ENCODE measurements at regions not wholly inside any gene's neighbourhood (a gene's known extent, or its start where the extent isn't known, plus 50 kb on each side); places are given as distances from the start of the nearest gene placed in this dataset.

DNA sequence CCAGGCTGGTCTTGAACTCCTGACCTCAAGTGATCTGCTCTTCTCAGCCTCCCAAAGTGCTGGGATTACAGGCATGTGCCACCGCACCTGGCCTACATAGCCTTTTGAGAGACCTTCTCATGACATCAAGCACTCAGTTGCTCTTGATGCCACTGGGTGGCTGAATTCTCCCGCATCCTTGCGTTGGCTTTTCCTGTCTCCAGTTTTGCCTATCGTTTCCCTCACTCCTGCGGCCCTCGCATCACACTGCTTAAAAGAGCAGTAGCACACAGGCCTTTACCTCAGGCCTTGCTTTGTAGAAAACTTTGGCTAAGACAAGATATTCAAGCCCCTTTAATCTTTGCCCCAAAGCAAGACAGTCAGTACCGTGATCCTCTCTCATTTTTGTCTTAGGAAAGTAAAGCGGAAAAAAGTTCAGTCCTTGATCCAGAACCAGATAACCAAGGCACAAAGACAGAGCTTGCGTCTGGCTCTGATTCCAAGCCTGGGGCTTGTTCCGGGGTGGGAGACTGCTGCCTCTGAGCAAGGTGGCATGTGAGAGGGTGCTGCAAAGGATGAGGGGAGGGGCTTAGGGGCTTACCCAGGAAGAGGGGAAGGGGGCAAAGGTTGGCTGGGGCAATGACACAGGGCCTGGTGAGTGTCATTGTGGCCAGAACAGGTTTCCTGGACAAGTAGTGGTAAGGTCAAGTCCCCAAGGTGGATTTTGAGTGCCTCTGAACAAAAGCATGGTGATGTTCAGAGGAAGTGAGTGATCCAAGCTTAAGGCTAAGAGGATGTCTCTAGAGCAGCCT is 175.0 kb upstream of the TLE3 start:
- intact Hi-C loops (cut with micrococcal nuclease), result no loop called here

DNA sequence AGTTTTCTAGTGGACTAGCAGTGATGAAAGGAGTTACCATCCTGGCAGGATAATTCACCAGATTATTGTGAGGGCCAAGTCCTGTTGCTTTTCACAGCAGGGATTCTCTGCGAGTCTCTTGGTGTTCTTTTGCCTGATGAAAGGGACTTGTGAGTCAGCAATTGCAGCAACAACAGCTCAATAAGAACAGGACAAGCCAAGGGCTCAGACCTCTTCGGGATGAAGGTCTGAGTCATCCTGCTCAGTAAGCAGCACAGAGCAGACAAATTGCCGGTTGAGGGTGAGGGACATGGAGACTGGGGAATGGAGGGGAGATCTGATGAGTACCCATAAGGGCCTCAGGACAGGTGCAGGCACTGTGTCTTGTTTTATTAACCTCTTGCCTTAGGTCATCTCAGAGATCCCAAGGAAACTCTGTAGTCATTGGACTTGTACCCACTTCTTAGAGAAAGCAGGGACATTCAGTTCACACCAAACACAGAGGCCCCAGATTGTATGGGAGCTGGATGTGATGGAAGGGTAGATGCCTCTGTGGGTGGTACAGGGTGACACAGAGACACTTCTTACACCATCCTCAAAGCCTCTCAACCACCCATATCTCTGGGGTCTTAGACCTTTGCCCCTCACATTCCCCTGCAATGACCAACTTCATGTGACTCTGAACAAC is 173.8 kb upstream of the TLE3 start:
- intact Hi-C loops (cut with micrococcal nuclease), result no loop called here

DNA sequence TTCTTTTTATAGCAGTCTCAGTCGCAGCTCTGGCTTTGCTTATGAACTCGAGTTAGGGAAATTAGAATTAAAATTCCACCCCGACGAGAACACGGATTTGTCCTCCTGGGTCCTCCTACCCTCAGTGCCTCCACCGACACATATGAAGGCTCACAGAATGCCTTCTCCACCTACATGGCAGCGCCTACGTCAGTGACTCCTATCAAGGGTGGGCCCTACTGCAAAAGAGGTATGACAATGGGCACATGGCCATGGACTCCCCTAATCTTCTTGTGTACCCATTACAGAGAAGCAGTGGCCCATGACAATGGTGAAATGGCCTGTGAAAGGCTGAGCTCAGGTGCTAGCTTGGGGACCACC is 173.0 kb upstream of the TLE3 start:
- intact Hi-C loops (cut with micrococcal nuclease), result no loop called here

DNA sequence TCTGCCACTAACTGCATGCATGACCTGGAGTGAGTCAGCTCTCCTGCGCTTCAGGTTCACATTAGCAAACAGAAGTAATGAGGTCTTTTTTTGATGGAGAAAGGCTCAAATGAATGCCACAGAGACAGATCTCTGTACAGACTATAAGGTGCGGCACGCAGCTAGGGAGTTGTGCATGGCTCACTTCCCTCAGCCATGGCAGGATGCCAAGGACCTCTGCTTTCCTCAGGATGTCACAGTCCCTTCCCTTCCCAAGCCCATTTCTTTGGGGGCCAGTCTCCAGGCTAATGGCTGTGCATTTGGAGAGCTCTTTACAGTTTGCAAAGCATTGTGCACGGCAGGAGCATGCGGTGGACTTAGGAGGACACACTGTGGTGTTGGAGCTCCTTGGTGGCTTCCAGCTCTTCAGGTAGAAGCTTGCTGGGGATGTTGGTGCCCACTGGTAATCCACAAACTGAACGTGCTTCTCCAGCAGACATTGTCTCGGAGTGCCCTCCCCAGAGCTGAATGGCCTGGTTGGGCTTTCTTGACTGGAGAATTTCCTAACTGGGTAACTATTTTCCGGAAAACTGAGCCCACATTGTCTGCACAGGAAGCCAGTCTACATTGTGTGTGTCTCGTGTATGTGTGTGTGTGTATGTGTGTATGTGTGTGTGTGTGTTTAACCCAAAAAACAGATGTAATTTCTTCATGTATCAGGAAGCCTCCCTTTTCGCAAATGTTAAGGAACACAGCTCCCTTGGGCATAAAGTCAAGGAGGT is 172.5 kb upstream of the TLE3 start:
- intact Hi-C loops (cut with micrococcal nuclease), result no loop called here

DNA sequence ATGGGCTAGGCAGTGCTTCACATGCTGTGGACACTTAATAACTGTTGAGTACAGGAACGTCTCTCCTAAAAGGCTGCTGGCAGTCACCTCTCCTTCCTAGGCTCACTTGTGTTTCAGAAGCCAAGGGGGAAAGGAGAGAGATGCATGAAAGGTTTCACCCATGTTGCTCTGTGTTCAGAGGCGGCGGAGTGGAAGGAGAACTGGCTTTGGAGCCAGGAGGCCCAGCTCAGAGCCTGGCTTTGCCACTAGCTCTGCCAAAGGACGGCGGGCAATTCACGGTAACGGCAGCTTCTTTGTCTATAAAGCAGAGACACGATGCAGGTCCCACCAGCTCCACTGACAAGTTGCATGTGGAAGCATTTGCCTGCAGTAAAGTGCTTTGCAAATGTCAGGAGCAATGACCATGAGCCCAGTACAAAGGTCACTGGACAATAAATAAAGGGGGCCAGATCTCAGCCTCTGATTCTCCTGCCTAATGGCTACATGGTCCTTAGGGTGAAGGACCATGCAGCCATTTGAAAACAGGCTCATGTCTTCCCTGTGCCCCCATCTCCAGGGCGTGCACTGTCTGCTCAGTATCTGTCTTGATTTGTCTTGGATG is 171.7 kb upstream of the TLE3 start:
- intact Hi-C loops (cut with micrococcal nuclease), result no loop called here

DNA sequence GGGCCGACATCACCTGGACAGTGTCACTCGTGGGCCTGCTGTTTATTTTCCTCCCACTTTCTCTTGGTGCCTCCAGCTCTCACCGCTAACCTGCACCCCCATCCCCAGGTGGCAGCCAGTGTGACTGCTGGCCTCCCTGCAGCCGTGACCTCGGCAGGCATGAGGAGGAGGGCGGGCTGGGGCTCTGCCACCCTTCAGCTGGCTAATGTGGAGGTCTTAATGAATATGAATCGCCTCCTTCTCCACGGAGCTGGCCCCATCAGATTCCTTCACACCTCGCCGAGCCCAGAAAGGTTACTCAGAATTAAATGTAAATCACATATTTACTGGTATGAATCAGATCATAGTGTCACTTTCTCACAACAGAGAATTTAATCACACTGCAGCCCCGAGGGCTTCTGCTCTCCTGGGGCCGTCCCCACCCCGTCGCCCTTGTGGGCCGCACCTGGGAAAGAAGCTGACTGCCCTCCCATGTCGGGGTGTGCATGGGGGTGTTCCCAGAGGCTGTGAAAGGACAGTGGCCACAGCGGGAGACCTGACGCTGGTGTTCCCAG is 171.1 kb upstream of the TLE3 start:
- intact Hi-C loops (cut with micrococcal nuclease), result no loop called here

DNA sequence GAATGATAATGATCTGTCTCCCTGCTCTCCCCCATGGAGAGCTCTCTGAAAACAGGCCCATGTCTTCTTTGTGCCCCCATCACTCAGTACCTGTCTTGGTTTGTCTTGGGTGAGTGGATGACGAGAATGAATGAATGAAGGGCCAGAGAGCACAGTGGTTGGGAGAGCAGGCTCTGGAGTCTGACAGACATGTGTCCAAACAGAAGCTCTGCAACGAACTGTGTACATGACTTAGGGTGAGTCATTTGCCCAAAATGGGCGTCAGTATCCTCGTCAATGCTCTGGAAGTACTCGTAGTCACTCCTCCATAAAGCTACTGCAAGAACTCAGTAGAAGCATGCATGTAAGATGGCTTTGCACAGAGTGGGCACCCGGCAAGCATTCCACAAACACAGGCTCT is 170.2 kb upstream of the TLE3 start:
- intact Hi-C loops (cut with micrococcal nuclease), result no loop called here

DNA sequence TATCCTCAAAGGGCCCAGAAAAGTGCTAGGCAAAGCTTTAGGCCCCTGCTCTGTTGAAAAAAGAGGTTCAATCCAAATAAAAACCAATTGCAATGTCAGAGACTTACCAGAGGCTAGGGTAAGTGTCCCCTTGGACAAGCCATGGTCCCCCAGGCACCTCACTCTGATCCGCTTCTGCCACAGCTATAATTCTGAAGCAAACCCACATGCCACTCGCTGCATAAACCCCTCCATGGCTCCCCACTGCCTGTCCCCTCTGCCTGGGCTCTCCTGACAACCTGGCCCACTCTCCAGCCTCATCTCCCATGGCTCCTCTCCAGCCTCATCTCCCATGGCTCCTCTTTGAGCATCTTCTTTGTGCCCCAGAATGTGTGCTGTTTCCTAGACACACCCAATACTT is 169.6 kb upstream of the TLE3 start:
- intact Hi-C loops (cut with micrococcal nuclease), result no loop called here

DNA sequence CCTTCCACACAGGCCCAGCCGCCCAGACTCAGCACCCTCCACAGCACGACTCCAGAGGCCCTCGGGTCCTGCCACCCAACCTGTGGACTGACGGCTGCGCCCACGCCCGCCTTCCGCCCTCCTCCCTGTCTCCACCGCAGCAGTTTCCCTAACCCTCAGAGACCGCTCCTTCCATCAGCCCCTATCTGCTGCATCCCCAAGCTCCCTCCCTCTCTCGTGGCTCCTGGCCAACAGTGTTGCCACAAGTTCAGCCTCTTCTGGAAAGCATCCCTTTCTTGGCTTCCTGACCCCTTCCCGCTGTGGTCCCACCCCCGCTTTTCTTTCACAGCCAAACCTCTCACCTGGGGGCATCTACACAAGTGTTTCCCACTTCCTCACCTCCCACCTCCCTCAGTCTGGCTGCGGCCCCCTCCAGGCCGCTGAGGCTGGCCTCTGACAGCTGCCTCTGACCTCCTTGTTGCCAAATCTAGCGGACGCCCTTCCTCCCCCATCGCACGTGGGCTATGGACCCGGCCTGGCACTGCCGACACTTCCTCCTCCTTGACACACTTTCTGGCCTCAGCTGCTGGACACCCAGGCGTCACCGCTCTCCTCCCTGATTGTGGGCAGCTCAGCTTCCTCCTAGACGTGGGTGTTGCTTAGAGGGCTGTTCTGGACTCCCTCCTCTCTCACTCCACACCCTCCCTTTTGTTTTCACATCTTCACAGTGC is 168.8 kb upstream of the TLE3 start:
- intact Hi-C loops (cut with micrococcal nuclease), result no loop called here

DNA sequence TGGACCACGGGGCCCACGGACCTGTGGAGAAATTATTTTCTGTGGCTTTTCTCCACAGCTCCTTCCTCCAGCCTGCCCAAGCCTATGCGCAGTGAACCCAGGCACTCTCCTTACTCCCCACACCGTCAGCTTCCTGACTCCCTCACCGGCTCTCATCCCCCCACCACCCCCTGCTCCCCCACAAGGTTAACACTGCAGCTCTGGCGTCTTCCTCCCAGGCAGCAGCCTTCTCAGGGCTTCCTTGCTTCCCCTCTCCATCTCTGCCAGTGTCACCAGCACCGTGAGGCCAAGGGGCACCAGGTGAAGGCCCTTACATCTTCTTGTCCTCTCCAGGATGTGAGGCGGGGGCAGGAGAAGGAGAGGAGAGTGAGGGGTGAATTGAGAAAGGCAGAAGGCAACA is 168.3 kb upstream of the TLE3 start:
- intact Hi-C loops (cut with micrococcal nuclease), result no loop called here

DNA sequence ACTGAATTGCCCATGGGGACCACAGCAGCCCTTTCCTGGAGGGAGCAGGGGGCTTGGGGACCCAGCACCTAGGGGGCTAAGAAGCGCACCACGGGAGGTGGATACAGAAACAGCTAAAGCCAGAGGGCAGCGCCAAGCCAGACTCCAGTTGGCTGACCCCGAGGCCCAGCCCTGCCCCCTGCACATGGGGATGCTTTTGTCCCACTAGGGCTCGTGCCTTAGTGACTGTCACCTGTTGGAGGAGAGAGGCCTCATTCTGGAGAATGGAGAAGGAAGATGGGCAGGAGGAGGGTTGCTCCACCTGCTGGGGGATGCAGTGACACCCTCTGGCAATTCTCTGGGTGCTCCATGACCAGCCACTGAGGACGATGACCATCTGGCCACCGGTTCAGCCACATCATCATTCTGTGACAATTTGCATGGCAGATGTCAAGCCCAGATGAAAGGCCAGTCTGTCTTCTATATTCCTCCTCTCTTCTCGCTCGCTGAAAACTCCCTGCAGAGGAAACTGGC is 167.8 kb upstream of the TLE3 start:
- intact Hi-C loops (cut with micrococcal nuclease), result no loop called here

DNA sequence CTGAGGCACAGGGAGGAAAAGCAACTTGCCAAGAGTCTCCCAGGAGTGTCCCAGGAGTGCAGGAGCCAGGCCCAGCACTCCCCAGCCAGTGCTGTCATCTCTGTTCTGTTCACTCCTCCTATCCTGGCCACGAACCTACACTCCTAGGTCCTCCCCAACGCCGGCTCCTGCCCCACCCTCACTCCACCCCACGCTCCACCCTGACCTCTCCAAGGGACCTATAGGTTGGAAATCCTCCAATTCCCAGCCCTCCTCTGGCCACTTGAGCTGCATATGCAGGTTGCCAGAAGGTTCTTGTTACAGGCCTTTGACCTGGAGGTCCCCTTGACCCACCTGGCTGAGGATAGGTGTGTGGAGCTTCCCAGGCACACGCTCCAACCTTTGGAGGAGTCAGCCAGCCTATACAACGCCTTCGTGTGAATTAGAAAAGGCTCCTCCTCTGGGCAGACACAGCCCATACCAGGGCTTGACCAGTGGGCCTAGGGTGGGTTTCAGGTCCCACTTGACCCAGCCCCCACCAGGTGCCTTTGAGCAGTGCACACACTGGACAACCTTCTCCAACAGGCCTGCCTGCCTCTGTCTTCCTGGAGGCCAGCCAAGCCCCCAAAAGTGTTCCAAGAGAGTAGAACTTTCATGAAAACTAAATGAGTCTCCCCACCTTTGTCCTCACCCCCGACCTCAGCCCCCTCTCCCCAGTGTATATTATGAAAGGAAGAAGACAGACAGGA is 167.2 kb upstream of the TLE3 start:
- intact Hi-C loops (cut with micrococcal nuclease), result no loop called here

DNA sequence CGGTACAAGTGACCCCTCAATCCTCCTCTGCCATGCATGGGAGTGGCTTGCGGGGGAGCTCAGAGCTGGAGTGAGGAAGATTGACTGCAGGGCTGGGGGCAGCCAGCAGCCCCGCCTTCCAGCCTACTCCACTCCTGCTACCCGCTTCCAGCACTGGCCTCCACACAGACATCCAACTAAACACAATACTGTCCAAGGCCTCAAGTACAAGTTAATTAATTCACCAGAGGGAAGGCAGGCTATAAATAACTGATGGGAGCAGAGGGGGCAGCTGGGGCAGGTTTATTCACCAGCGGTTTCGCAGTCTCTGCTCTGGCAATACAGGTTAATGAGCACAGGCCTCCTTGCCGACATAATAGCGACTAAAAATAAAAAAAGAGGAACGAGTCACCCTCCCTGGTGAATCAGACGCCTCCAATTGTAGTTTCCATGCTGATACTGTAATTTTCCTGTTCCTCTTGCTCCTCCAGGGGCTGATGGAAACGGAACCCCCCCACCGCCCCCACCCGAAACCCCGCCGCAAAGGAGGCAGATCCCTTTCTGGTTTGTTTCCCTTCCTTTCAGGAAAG is 166.4 kb upstream of the TLE3 start:
- intact Hi-C loops (cut with micrococcal nuclease), result no loop called here

DNA sequence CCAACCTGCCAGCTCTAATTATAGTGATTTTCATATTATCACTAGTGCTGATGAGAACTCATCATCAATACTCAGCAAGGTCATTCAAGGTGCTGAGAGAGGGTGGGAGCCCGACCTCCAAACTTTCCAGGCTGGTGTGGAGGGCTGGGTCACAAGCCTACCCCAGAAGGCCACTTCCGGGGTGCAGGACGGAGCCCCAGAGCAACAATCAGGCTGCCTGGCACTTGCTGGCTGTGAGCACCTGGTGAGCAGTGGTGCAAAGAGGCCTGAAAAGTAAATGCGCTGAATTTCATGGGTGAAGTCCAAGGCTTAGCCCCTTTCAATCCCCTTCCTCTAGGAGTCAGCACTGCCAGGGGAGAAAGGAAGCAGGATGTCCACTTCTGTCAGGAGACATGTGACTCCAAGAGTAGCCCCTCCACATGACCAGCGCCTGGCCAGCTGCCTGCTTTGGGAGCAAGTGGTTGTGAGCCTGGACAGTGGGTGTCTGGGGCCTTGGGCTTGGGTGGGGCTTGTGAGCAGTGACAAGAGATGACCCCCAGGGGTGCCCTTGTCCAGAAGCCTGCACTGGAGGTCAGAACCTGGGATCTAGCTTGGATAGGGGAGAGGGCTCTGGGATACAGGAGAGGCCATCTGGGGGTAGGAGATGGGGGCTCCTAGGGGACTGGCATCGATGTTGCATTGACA is 165.0 kb upstream of the TLE3 start:
- intact Hi-C loops (cut with micrococcal nuclease), result no loop called here

DNA sequence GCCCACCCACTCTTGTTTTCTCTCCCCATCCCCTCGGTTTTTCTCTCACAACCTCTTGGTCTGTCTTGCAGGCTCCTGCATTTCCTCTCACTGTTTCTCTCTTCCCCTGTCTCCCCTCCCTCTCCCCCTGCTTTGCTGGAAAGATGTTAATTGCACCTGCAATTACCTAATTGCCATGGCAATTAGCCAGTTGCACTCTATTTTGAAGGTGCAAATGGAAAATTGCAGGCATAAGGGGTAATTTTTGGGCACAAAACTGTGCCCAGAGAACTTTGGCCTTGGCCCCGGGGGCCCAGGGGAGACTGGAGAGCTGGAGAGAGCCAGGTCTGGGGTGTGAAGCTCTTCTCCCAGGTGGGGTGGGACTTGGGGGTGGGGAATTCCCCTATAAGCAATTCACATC is 164.5 kb upstream of the TLE3 start:
- intact Hi-C loops (cut with micrococcal nuclease), result no loop called here

DNA sequence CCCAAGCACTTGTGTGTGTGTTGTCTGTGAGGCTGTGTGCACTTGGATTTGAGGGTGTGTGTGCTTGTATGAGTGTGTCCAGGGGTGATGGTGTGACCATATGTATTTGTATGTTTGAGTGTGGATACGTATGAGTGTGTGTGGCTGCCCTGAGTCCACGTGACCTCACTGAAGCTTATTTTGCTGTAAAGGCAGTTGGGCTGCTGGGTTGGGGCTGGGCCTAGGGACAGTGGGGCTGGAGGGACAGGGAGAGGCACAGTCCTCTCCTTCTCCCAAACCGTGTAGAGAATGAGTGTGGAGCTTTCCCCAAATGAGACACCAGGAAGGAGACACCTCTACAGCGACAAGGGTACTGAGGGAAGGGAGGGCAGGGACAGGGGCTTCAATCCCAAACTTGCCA is 163.4 kb upstream of the TLE3 start:
- intact Hi-C loops (cut with micrococcal nuclease), result no loop called here

DNA sequence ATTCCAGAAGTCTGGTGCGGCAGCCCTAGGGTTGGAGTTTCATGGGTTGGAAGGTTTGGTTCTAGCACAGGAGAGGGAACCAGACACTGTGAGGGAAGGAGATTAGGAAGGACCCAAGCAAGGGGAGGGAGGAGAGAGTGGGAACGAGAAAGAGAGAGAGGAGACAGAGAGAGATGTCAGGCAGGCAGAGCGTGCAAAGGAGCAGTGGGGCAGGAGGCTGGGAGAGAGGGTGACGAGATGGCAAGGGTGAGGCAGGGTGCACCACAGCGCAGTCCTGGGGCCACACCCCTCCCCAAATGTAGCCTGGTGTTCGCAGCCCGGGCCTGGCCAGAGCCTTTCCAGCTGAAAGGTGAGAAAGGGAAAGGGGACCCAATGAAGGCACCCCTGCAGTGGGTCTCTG is 162.9 kb upstream of the TLE3 start:
- intact Hi-C loops (cut with micrococcal nuclease), result no loop called here

DNA sequence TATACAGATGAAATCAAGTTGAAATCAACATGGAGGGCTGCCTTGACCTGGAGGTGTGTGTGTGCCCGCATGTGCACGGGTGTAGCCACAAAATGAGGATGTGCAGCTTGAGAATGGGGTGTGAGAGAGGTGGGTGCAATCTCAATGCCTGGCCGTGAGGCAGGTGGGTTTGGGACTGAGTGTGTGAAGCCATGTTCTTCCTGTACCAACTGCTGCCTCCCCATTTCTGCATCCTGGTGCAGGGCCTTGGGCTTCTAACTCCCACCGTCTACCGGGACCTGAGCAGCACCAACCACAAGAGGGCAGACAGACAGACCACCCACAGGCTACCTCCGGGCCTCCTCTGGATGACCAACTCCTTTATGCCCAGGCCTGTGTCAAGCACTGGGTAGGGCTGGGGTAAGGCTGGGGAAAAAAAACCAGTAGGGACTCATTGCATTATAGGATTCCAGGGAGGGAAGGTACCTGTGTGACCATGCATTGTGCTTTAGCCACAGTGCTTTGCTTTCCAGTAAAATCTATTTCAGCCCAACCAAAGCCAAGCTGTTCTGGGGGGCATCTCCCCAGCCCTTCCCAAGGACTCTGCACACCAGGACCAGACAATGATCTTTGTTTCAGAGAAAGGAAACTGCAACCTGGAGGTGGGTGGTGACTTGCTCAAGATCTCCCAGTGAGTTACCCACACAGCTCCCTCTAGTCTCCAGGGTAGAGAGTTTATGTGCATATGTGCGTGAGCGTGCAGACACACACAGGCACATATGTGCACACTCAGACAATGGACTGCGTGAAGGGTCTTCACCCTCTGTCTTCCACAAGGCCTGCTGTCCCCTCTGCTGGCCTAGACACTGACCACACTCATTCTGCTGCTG is 162.2 kb upstream of the TLE3 start:
- intact Hi-C loops (cut with micrococcal nuclease), result loop anchor here (5.0 kb wide), 2 partner anchors 163 to 227 kb away; partner anchors contain the start of gene TLE3

Measured in T-helper 2 cell treated with Interferon-gamma antibody and Interleukin-4, amounts not matched to agents 100 ng/mL and 5 ng/mL, for 36 hours (primary cell).